Stomach (tissue), 4 donors: ENCODE measurements at regions not wholly inside any gene's neighbourhood (a gene's known extent, or its start where the extent isn't known, plus 50 kb on each side); places are given as distances from the start of the nearest gene placed in this dataset.

Experiments used
- CTCF ChIP-seq, 7 experiments: fragments of 450-650 bp in 4 of 7; fragments of 200-600 bp in 3 of 7; sonication (generic) in 3 of 7; IDR thresholded peaks; one replicate each; pipeline ENCODE4 v1.5.1; 2016 to 2019; ENCODE audit warnings: antibody characterized with exemption in 7 of 7, control low read depth in 2 of 7, mild to moderate bottlenecking in 1 of 7
- POLR2A ChIP-seq, 4 donors: fragments of 450-650 bp; IDR thresholded peaks; one replicate each; pipeline ENCODE4 v1.6.1; 2016; ENCODE audit warnings: antibody characterized with exemption in 4 of 4, control low read depth in 2 of 4, mild to moderate bottlenecking in 1 of 4, moderate library complexity in 1 of 4

- no peak for TF ChIP-seq CTCF (IDR thresholded peaks at IDR 0.05)
- no peak for TF ChIP-seq POLR2A (IDR thresholded peaks at IDR 0.05)
These were observed 539.8 kb downstream of the PTPRC start for GRCh38 chr1:199178646-199179045.
